Astrocyte of the spinal cord (primary cell): ENCODE measurements at regions not wholly inside any gene's neighbourhood (a gene's known extent, or its start where the extent isn't known, plus 50 kb on each side); places are given as distances from the start of the nearest gene placed in this dataset.

Experiments used
- DNase-seq: peaks from one replicate; pipeline ENCODE4 v3.0.0; 2011; ENCODE audit warnings: low read depth, low spot score
- H3K4me3 ChIP-seq: 2 replicates; pipeline ENCODE4 v1.5.1; 2011; ENCODE audit warnings: low read depth, mild to moderate bottlenecking, low read length, moderate library complexity
- in situ Hi-C: cut with HindIII; loops from 2 replicates; pipeline ENCODE4 v1.10.0; 2017; ENCODE audit warnings: low sequenced_read_pairs
- TF ChIP-seq, protein P1 (sequence below): IDR thresholded peaks from 2 replicates; pipeline ENCODE4 v1.5.1; 2012; ENCODE audit warnings: low read depth, mild to moderate bottlenecking, low read length, inconsistent platforms

DNA sequence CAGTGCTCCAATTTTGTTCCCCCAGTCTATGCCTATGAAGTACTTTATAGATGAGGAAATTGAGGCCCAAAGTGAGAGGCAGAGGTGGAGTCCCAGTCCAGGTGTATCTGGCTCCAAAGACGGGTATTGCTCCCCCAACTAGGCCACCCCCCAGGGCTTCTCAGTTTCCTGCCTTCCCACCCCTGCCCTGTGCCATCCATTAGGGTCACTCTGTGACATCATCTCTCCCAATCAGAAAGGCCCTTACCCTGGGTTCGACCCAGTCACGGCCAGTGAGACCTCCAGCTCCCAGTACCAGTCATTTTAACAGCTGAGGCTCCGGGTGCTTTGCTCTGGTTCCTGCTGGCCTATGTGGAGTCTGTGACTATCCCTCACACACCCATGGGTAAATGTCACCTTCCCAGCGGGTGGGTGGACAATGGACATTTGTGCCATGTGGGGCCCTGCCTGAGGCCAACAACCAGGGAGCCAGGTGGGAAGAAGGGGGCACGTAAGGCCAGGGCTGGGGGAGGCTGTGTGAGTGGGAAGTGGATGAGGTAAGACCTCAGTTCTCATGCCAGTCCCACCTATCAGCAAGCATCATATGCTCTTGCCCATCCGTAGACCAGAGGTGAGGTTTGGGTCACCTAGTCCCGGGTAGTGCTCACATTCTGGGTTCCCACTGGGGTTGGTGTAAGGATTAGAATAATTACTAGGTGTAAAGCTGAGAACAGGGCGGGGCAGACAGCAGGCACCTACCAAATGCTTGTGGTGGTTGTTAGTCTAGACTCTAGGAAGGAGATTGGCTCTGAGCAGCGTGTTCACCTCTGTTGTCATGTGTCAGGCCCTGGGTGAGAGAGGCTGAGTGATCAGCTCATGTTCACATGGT lies 685.9 kb downstream of the MATN1 start:
- DNase-seq = no peak
- no peak overlapping the region for H3K4me3 ChIP-seq
- TF ChIP-seq, protein P1, sequence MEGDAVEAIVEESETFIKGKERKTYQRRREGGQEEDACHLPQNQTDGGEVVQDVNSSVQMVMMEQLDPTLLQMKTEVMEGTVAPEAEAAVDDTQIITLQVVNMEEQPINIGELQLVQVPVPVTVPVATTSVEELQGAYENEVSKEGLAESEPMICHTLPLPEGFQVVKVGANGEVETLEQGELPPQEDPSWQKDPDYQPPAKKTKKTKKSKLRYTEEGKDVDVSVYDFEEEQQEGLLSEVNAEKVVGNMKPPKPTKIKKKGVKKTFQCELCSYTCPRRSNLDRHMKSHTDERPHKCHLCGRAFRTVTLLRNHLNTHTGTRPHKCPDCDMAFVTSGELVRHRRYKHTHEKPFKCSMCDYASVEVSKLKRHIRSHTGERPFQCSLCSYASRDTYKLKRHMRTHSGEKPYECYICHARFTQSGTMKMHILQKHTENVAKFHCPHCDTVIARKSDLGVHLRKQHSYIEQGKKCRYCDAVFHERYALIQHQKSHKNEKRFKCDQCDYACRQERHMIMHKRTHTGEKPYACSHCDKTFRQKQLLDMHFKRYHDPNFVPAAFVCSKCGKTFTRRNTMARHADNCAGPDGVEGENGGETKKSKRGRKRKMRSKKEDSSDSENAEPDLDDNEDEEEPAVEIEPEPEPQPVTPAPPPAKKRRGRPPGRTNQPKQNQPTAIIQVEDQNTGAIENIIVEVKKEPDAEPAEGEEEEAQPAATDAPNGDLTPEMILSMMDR = no peak
- in situ Hi-C loops = no loop called here

DNA sequence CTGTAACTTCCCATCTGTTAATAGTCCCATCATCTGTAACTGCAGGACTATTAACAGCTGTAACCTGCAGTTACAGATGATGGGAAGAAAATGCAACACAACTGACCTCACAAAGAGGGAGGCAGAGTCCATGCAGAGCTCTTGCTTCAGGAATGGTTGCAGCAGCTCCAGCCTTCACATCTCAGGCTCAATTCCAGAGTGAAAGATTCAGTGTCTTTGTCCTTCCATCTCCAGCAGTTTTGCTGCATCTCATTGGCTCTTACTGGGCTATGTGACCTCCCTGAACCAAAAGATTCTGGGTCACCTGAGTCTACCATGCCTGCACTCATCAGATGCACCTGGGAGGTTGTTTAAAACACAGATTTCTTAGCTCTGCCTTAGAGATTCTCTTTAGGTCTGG lies 686.7 kb downstream of the MATN1 start:
- in situ Hi-C loops = no loop called here
- no peak overlapping the region for H3K4me3 ChIP-seq
- DNase-seq = no peak
- TF ChIP-seq, protein P1 = no peak

DNA sequence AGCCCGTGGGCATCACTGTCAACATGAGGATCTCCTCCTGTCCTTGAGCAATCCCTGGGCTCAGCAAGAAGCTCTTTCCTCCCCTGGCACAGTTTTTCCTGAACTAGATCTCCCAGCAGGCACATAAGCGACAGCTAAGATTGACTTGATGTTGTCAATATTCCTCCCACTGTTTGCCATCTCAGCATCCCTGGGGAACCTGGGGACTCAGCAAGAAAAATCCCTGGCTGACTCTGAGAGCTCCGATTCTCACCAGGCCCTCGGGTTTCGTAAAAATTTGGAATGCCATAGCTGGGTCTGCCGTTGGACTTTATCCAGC lies 687.2 kb downstream of the MATN1 start:
- no peak overlapping the region for H3K4me3 ChIP-seq
- TF ChIP-seq, protein P1 = no peak
- DNase-seq = no peak
- in situ Hi-C loops = no loop called here

DNA sequence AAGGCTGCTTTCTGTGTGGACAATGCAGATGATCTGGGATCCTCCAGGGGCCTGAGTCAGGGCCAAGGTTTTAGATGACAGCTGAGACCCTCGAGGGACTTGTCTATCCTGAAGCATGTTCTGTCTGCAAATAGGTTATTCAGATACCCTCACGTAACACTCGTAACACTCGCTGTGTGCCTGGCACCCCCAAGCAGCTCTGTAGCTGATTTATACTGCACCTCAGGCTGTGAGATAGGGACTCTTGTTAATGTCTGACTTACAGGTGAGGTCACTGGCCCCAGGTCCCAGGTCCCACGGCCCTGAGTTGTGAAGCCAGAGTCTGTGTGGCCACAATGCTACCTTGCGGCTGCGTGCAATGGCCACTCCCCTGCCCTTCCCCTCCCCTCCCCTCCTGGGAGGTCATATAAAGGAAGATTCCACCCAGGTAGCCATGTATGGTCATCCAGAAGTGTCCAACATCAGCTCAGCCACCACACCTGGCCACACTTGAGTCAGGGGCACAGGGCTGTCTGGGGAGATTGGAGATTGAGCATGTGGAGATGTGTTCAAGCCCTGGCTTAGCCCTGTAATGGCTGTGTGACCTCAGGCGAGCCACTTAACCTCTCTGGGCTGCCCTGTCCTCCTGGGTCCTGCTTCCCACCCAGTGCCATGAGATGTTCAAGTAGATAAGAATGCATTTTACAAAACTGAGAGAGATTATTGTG lies 687.7 kb downstream of the MATN1 start:
- DNase-seq = no peak
- in situ Hi-C loops = no loop called here
- no peak overlapping the region for H3K4me3 ChIP-seq
- TF ChIP-seq, protein P1 = no peak

DNA sequence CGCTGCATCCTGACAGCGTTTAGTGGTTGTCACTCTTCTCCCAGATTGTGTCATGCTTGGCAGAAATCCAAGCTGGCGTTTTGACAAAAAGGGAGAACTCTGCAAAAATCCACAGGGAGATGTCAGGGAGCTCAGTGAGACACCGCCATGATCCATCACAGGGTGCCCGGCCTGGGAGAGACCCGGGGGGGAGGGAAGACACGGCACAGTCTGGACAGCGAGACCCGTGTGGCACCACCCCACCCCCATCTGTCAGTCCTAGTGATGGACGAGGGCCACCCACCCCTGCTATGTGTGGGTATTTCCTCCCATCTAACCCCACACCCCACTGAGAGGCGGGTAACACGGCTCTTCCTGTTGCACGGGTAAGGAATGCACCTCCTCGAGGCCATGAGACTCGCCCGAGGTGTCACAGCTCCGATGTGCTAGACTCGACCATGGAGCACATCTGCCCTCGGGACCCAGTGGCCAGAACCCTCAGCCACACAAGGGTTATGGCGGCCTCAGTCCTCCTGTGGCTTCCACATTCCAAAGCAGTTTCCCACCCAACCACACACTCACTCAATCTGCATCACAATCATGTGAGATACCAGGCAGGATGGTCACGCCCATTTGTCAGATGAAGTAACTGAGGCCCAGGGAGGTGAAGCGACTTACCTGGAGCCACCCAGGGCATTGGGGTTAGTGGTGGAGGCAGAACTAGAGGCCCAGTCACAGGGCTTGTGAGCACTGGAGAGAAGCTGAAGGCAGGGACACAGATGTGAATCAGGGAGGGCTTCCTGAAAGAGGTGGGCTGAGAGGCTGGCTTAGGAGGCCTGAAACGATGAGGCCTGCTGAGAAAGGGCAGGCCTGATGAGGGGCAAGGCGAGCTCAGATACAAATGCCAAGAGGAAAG lies 688.5 kb downstream of the MATN1 start:
- H3K4me3 ChIP-seq = no peak overlapping the region
- no peak for DNase-seq
- TF ChIP-seq, protein P1 = no peak
- in situ Hi-C loops = no loop called here

DNA sequence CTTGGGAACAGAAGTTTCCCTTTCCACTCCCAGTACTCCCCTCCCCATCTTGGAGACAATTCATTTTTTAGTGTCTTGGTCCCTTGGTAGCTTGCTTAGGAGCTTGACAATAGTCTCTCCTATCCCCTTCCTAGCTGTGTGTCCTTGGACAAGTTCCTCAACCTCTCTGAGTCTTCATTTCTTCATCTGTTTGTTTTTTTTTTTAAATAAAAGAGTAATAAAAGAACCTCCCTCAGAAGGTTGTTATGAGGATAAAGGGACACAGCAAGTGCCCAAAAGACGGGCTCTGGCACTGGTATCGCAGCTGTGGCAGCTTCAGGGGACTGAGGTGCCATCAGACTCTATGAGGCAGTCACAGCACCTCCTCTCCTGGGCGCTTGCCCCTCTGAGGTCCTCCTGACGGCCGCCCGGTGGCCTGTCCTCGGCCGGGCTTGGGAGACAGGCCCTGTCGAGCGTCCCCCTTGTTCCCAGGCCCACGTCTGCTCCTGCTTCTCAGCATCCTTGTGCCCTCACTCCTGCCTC lies 689.2 kb downstream of the MATN1 start:
- TF ChIP-seq, protein P1 = no peak

More for the DNA sequence above, 689.2 kb downstream of the MATN1 start:
- in situ Hi-C loops = no loop called here
- no peak overlapping the region for H3K4me3 ChIP-seq
- no peak for DNase-seq
